Hematopoietic multipotent progenitor cell (in vitro differentiated cells): ENCODE measurements at regions not wholly inside any gene's neighbourhood (a gene's known extent, or its start where the extent isn't known, plus 50 kb on each side); places are given as distances from the start of the nearest gene placed in this dataset.
"Not testable (repeated sequence)": the region's sequence is repeated elsewhere in the genome, so short reads cannot be mapped to it uniquely, and the experiment has no call there.

ENCODE experiments used
- DNase-seq, 3 donors: peaks; one replicate each; pipeline ENCODE4 v3.0.0-alpha.2; 2011 to 2015; ENCODE audit warnings: low read depth in 2 of 3, low spot score in 2 of 3

- no peak for DNase-seq
These were observed 65.5 kb upstream of the OSMR start for GRCh38 chr5:38780316-38780715.

DNA sequence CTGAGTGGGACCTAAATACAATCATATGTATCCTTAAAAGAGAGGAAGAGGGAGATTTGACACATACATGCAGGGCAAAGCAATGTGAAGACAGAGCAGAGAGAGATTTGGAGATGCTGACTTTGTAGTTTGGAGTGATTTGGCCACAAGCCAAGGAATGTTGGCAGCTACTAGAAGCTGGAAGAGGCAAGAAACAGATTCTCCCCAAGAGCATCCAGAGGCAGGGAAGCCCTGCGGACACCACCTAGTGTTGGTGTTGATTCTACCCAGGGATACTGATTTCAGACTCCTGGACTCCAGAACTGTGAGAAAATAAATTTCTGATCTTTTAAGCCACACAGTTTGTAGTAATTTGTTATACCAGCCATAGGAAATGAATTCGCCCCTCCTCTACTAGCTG is 64.9 kb upstream of the OSMR start:
- no peak for DNase-seq

DNA sequence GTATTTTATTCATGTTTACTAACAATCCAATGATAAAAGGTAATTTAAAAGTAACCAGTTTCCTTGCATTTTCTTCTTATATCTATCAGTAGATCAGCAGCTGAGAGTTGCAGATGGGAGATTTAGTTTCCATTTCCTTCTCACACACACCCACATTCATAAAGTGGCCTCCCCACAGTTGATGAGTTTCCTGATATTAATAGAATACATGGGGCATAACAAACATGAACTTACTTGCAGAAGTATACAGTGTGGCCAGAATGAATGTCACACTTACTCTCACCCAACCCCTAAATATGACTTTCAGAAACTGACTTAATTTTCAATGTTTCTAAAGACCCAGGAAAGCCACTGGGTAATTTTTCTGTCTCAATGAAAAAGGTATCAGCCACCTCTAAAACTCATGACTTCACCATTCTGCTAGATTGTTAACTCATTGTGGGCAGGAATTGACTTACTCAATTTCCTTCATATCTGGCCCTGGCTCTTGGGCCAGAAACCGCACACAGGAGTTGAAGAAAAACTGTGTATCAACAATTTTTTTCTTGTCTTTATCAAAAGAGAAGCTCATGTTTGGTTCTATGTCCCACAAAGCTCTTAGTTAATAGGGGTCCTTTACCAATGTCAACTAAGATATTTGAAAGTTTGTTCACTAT is 63.5 kb upstream of the OSMR start:
- no peak for DNase-seq

- no peak for DNase-seq
These were observed 62.7 kb upstream of the OSMR start for GRCh38 chr5:38783011-38783561.

DNA sequence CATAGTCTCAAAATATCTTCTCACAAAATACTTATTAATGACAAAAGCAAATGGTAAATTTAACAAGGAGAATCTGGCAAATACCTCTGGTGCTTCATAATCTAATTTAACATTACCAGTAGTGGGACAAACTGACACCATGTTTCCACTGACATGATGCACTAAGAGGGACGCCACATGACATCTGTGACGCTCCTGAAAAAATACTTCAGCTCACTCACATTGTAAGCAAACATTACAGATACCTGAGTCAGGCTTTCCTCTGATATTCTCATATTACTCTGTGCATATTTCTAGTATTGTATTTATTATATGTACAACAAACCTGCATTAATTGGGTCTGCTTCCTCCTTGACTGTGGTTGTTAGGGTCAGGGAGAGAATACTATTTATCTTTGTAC is 56.7 kb upstream of the OSMR start:
- no peak for DNase-seq

DNA sequence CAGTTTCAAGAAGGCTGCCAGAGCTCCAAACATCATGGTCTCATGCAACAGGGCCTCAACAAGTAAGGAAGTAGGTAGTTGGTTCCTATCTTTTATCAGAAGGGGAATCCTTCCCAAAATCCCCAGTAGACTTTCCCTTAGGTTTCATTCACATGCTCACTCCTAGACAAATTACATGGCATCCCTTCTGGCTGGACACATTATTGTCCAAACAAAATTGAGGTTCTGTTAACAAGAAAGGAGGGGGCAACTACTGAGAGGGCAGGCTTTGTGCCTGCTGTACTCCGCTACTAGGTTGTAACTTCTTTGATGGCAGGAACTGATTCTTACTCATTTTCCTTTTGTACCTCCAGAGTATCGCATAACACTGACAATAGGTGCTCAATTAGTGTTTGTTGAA is 56.0 kb upstream of the OSMR start:
- no peak for DNase-seq

- no peak for DNase-seq
These were observed 55.5 kb upstream of the OSMR start for GRCh38 chr5:38790268-38790667.

GRCh38 chr5:38790891-38791290 is 54.9 kb upstream of the OSMR start:
- no peak for DNase-seq

GRCh38 chr5:38793099-38793498 is 52.7 kb upstream of the OSMR start:
- no peak for DNase-seq

DNA sequence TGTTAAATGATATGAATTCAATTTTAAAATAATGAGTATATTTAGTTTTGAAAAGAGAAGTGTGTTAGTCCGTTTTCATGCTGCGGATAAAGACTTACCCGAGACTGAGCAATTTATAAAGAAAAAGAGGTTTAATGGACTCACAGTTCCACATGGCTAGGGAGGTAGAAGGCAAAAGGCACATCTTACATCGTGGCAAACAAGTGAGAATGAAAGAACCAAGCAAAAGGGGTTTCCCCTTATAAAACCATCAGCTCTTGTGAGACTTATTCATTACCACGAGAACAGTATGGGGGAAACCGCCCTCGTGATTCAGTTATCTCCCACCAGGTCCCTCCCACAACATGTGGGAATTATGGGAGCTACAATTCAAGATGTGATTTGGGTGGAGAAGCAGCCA is 51.8 kb upstream of the OSMR start:
- DNase-seq, result not testable (repeated sequence)

DNA sequence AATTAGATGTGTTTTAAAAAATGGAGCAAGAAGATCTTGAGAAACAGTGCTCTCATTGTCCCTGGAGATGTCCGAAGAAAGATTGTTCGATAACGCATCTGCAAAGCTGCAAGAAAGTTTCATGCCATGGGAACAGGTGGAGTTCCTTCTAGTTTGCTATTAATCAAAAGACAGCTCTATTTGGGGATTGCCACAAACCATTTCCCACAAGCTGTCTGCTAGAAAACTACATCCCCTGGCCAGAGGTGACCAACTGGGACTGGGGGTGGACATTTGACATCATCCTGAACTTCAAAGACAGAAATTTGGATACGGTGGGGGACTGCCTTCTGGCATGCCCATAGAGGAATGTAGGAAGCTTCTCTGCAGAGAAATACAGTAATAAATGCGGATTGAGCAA is 50.8 kb upstream of the OSMR start:
- DNase-seq, result no peak

DNA sequence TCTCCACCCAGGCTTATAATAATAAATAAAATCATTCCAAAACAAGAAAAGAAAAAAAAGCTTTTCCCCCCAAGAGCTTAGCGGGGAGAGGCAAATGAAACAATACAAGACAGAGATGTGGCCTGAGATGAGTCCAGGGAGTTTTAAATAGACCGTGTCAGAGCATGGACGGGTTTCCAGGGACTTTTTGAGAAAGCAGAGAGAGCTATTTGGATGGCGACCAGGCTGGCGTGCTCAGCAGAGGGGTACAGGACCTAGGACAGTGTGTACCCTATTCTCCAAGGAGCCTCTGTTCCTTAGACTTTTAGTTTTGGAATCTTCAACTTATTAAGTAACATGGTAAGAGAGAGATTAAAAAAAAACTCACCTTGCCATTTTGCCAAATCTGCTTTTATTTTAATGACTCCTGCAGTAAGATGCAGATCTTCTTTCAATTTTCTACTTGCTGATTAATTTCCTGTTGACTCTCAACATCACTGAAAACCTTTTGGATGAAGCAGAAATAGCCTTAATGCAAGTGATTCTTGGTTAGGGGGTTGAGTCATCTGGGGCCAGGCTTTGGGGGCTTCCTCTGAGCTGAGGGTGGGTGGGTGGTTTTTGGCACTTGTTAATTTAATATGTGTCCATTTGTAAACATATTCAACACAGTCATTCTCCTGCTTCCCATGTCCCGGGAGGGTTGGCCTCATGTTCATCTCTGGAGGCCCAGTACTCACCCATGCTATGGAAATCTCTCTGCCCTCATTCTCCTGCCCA is 49.6 kb upstream of the OSMR start:
- DNase-seq, result no peak
